Ascending aorta (tissue), 2 donors: ENCODE measurements at regions not wholly inside any gene's neighbourhood (a gene's known extent, or its start where the extent isn't known, plus 50 kb on each side); places are given as distances from the start of the nearest gene placed in this dataset.

Source experiments
- DNase-seq, 2 donors: peaks; one replicate each; pipeline ENCODE4 v3.0.0-alpha.2; 2019; ENCODE audit warnings: low spot score in 2 of 2
- H3K27ac ChIP-seq, 2 donors: fragments of 200-600 bp; sonication (generic); one replicate each; pipeline ENCODE4 v1.5.1; 2016 to 2017; ENCODE audit warnings: mild to moderate bottlenecking in 1 of 2
- H3K27me3 ChIP-seq: fragments of 200-600 bp; sonication (generic); one replicate; pipeline ENCODE4 v1.5.1; 2017
- H3K36me3 ChIP-seq, 2 donors: fragments of 200-600 bp; sonication (generic); one replicate each; pipeline ENCODE4 v1.5.1; 2016
- H3K4me1 ChIP-seq, 2 donors: fragments of 200-600 bp; sonication (generic); one replicate each; pipeline ENCODE4 v1.5.1; 2016 to 2017; ENCODE audit warnings: mild to moderate bottlenecking in 1 of 2
- H3K4me3 ChIP-seq, 2 donors: fragments of 200-600 bp; sonication (generic); one replicate each; pipeline ENCODE4 v1.5.1; 2016 to 2017; ENCODE audit warnings: mild to moderate bottlenecking in 1 of 2
- H3K9me3 ChIP-seq, 2 donors: fragments of 200-600 bp; sonication (generic); one replicate each; pipeline ENCODE4 v1.5.1; 2016
- CTCF ChIP-seq, 3 experiments: fragments of 200-600 bp in 2 of 3; fragments of 450-650 bp in 1 of 3; sonication (generic) in 2 of 3; IDR thresholded peaks; one replicate each; pipeline ENCODE4 v1.5.1; 2016 to 2019; ENCODE audit warnings: antibody characterized with exemption in 3 of 3, mild to moderate bottlenecking in 1 of 3, moderate library complexity in 1 of 3
- intact Hi-C: fragments of 100-400 bp; cut with DNase I; formaldehyde crosslinking; loops from one replicate; pipeline ENCODE4 v1.15.1; 2023

DNA sequence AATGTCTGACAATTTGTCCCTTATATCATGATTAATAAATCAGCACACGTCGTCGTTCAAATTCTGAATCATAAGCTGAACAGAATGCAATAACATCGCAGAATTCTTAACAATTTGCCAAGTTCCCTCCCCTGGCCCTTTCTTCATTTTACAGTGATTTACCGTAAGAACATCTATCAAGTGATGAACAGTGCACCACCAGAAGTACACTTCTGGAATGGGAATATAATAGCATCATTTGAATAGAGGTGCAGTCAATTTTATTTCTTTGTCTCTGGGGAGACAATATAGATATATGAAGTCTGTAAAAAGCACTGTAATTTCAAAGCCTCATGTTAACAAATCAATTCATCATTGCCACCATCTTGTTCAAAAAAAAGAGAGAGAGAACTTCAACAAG lies 145.1 kb upstream of the SMLR1 start:
- no peak for DNase-seq
- intact Hi-C loops = loop anchor here (10.0 kb wide), 1 partner anchor 453 kb away; the partner anchor contains the start of gene AKAP7
- peaks cover 0 to 11% of the 10 kb centered on the region in 2 donors for H3K9me3 ChIP-seq
- H3K27ac ChIP-seq = peak overlapping the region; percentile 7 to 10
- no peaks in the 10 kb centered on the region for H3K27me3 ChIP-seq
- no peaks in the 10 kb centered on the region for H3K36me3 ChIP-seq
- no peak for TF ChIP-seq CTCF (IDR thresholded peaks at IDR 0.05)
- peaks cover 0 to 10% of the 10 kb centered on the region in 2 donors for H3K4me1 ChIP-seq
- no peak overlapping the region for H3K4me3 ChIP-seq

DNA sequence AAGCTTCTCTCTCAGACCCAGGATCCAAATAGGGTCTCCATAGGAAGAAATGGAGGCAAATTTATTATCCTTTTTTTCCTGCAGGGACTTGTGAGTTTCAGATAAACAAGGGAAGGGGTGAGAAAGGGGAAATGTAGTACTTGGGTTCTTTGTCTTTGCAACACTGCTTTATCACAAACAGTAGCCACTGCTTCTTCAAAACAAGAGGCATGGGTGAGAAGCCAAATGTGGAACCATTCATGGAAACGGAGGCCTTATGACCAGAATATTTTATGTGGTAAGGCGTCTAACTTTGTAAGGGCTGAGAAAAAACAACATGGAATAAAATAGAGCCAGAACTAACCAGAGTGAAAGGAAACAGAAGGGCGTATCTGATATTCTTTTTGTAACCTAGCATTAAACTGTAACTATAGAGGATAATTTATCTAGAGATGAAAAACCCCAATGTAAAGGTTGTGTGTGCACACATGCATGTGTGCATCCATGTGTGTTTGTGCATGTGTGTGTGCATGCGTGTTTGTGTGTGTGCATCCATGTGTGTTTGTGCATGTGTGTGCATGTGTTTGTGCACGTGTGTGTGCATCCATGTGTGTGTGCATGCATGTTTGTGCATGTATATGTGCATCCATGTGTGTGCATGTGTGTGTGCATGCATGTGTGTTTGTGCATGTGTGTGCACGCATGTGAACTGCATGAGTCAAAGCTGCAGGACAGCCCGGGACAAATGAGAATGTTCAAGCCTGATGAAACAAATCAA lies 143.3 kb upstream of the SMLR1 start:
- Histone ChIP-seq H3K27ac (no peak overlapping the region), H3K4me3 (no peak overlapping the region), H3K36me3 (no peaks in the 10 kb centered on the region), H3K4me1 (peaks cover 0 to 10% of the 10 kb centered on the region in 2 donors), H3K9me3 (no peaks in the 10 kb centered on the region), H3K27me3 (no peaks in the 10 kb centered on the region)
- no peak for DNase-seq
- intact Hi-C loops = loop anchor here (10.0 kb wide), 1 partner anchor 451 kb away; the partner anchor contains the start of gene AKAP7
- no peak for TF ChIP-seq CTCF (IDR thresholded peaks at IDR 0.05)

DNA sequence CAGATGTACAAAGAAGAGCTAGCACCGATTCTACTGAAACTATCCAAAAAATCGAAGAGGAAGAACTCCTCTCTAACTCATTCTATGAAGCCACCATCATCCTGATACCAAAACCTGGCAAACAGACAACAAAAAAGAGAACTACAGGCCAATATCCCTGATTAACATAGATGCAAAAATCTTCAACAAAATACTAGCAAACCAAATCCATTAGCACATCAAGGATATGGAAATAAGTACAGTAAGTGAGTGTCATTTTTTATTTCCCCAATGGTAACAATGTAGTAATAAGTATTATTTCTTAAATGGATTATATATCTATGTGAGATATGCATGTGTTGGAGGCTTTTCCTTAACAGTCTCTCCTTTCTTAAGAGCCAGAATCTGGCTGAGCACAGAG lies 134.5 kb upstream of the SMLR1 start:
- no peak for TF ChIP-seq CTCF (IDR thresholded peaks at IDR 0.05)
- no peaks in the 10 kb centered on the region for H3K27me3 ChIP-seq
- intact Hi-C loops = no loop called here

DNA sequence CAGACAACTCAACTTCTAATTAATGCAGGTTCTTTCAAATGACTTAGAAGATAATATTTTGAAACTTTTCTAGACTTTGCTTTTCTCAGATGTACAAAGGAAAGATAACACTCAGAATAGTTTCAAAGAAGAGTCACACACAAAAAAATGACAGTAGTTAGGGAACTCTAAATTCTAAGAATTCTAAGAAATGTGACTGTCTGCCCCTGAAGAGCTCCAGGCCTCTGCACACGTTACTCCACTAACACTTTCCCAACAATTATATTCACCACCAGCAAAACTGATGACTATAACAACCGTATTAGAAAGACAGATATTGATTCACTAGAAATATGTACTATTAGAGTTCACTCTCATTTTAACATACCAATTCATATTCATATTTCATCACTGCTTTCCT lies 133.3 kb upstream of the SMLR1 start:
- Histone ChIP-seq H3K27ac (no peak overlapping the region), H3K27me3 (no peaks in the 10 kb centered on the region), H3K9me3 (no peaks in the 10 kb centered on the region), H3K36me3 (no peaks in the 10 kb centered on the region), H3K4me3 (no peak overlapping the region), H3K4me1 (no peaks in the 10 kb centered on the region)
- intact Hi-C loops = no loop called here
- TF ChIP-seq CTCF (IDR thresholded peaks at IDR 0.05) = no peak
- no peak for DNase-seq

More for the DNA sequence above, 134.5 kb upstream of the SMLR1 start:
- H3K27ac ChIP-seq = no peak overlapping the region
- no peak for DNase-seq
- H3K9me3 ChIP-seq = no peaks in the 10 kb centered on the region
- H3K36me3 ChIP-seq = no peaks in the 10 kb centered on the region
- no peak overlapping the region for H3K4me3 ChIP-seq
- H3K4me1 ChIP-seq = no peaks in the 10 kb centered on the region

DNA sequence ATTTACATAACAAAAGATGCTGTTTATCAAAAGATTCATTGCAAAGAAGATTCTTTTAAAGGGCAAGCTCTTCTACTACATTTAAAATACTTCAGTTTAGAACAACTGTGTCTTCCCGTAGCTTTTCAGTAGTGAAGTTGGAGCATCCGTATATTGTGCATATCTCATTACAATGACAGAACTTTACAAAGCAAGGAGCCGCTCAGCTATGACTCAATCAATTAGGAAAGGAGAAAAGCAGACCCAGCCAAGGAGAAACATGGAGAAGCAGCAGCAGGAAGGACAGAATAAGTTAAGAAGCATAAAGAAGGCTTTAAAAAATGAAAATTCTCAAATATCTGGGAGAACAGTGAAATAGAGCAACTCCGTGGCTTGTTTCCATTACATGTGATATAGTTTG lies 132.6 kb upstream of the SMLR1 start:
- no peaks in the 10 kb centered on the region for H3K27me3 ChIP-seq
- intact Hi-C loops = no loop called here
- no peak overlapping the region for H3K4me3 ChIP-seq
- H3K27ac ChIP-seq = no peak overlapping the region
- H3K4me1 ChIP-seq = no peaks in the 10 kb centered on the region
- TF ChIP-seq CTCF (IDR thresholded peaks at IDR 0.05) = no peak
- no peaks in the 10 kb centered on the region for H3K9me3 ChIP-seq
- no peak for DNase-seq
- no peaks in the 10 kb centered on the region for H3K36me3 ChIP-seq
